WI38 (cell line): ENCODE measurements at regions not wholly inside any gene's neighbourhood (a gene's known extent, or its start where the extent isn't known, plus 50 kb on each side); places are given as distances from the start of the nearest gene placed in this dataset.

ENCODE experiments used
- H3K4me3 ChIP-seq: 2 replicates; pipeline ENCODE4 v1.5.1; 2011; ENCODE audit warnings: low read depth, mild to moderate bottlenecking, control low read depth, low read length
- CTCF ChIP-seq: IDR thresholded peaks from 2 replicates; pipeline ENCODE4 v1.5.1; 2012; ENCODE audit warnings: low read depth, mild to moderate bottlenecking, control low read depth, low read length

- no peak for TF ChIP-seq CTCF
- H3K4me3 ChIP-seq: no peak overlapping the region
Measured at GRCh38 chr11:11746449-11746848, 95.3 kb upstream of the USP47 start.

- no peak for TF ChIP-seq CTCF
- H3K4me3 ChIP-seq: no peak overlapping the region
Measured at GRCh38 chr11:11743216-11743615, 98.6 kb upstream of the USP47 start.

GRCh38 chr11:11742486-11742885 lies 99.3 kb upstream of the USP47 start:
- H3K4me3 ChIP-seq: no peak overlapping the region
- TF ChIP-seq CTCF: no peak

- no peak for TF ChIP-seq CTCF
- H3K4me3 ChIP-seq: no peak overlapping the region
Measured at GRCh38 chr11:11740836-11741235, 100.9 kb upstream of the USP47 start.

GRCh38 chr11:11740073-11740702 lies 101.6 kb upstream of the USP47 start:
- no peak overlapping the region for H3K4me3 ChIP-seq
- no peak for TF ChIP-seq CTCF

GRCh38 chr11:11738370-11738769 lies 103.4 kb upstream of the USP47 start:
- no peak for TF ChIP-seq CTCF
- no peak overlapping the region for H3K4me3 ChIP-seq

- TF ChIP-seq CTCF: no peak
- no peak overlapping the region for H3K4me3 ChIP-seq
Measured at GRCh38 chr11:11735586-11735985, 106.2 kb upstream of the USP47 start.
